ENCODE measurements at regions not wholly inside any gene's neighbourhood (a gene's known extent, or its start where the extent isn't known, plus 50 kb on each side); places are given as distances from the start of the nearest gene placed in this dataset.
"Not testable (repeated sequence)": the region's sequence is repeated elsewhere in the genome, so short reads cannot be mapped to it uniquely, and the experiment has no call there.

DNA sequence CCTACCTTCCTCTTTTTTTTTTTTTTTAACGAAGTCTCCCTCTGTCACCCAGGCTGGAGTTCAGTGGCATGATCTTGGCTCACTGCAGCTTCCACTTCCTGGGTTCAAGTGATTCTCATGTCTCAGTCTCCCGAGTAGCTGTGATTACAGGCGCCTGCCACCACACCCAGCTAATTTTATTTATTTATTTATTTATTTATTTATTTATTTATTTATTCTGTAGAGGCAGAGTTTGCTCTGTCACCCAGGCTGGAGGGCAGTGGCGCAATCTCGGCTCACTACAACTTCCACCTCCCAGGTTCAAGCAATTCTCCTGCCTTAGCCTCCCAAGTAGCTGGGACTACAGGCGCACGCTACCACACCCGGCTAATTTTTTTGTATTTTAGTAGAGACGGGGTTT lies 66.0 kb upstream of the ELN start:
- not testable (repeated sequence) for TF ChIP-seq POLR2A (IDR thresholded peaks at IDR 0.05)
- TF ChIP-seq, protein P1, sequence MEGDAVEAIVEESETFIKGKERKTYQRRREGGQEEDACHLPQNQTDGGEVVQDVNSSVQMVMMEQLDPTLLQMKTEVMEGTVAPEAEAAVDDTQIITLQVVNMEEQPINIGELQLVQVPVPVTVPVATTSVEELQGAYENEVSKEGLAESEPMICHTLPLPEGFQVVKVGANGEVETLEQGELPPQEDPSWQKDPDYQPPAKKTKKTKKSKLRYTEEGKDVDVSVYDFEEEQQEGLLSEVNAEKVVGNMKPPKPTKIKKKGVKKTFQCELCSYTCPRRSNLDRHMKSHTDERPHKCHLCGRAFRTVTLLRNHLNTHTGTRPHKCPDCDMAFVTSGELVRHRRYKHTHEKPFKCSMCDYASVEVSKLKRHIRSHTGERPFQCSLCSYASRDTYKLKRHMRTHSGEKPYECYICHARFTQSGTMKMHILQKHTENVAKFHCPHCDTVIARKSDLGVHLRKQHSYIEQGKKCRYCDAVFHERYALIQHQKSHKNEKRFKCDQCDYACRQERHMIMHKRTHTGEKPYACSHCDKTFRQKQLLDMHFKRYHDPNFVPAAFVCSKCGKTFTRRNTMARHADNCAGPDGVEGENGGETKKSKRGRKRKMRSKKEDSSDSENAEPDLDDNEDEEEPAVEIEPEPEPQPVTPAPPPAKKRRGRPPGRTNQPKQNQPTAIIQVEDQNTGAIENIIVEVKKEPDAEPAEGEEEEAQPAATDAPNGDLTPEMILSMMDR (IDR thresholded peaks at IDR 0.05): not testable (repeated sequence)
